Ishikawa (cell line): ENCODE measurements at regions not wholly inside any gene's neighbourhood (a gene's known extent, or its start where the extent isn't known, plus 50 kb on each side); places are given as distances from the start of the nearest gene placed in this dataset.

Experiments
- CEBPB ChIP-seq: IDR thresholded peaks from 2 replicates; pipeline ENCODE4 v1.6.1; 2012
- CREB1 ChIP-seq: IDR thresholded peaks from 2 replicates; pipeline ENCODE4 v1.6.1; 2012; ENCODE audit warnings: low read depth
- EGR1 ChIP-seq: IDR thresholded peaks from 2 replicates; pipeline ENCODE4 v1.6.1; 2012
- EP300 ChIP-seq: IDR thresholded peaks from 2 replicates; pipeline ENCODE4 v1.6.1; 2012; ENCODE audit warnings: borderline replicate concordance
- FOXM1 ChIP-seq: IDR thresholded peaks from 2 replicates; pipeline ENCODE4 v1.6.1; 2012; ENCODE audit warnings: low read depth, borderline replicate concordance
- MAX ChIP-seq: IDR thresholded peaks from 2 replicates; pipeline ENCODE4 v1.6.1; 2012
- NFIC ChIP-seq: IDR thresholded peaks from 2 replicates; pipeline ENCODE4 v1.6.1; 2012
- RAD21 ChIP-seq: IDR thresholded peaks from 2 replicates; pipeline ENCODE4 v1.6.1; 2012; ENCODE audit warnings: low read depth
- REST ChIP-seq: IDR thresholded peaks from 2 replicates; pipeline ENCODE4 v1.6.1; 2012; ENCODE audit warnings: low read depth, mild to moderate bottlenecking
- TAF1 ChIP-seq: IDR thresholded peaks from 2 replicates; pipeline ENCODE4 v1.6.1; 2012; ENCODE audit warnings: low read depth, mild to moderate bottlenecking
- TCF12 ChIP-seq: IDR thresholded peaks from 2 replicates; pipeline ENCODE4 v1.6.1; 2012; ENCODE audit warnings: low read depth
- TEAD4 ChIP-seq: IDR thresholded peaks from 2 replicates; pipeline ENCODE4 v1.6.1; 2012
- USF1 ChIP-seq: IDR thresholded peaks from 2 replicates; pipeline ENCODE4 v1.6.1; 2012
- YY1 ChIP-seq: IDR thresholded peaks from 2 replicates; pipeline ENCODE4 v1.6.1; 2012; ENCODE audit warnings: low read depth
- ZBTB7A ChIP-seq: IDR thresholded peaks from 2 replicates; pipeline ENCODE4 v1.6.1; 2012; ENCODE audit warnings: low read depth

GRCh38 chr6:166021429-166021828, 146.2 kb downstream of the TBXT start:
- no peak for TF ChIP-seq EGR1
- TF ChIP-seq EP300: no peak
- TF ChIP-seq RAD21: no peak
- TF ChIP-seq YY1: no peak
- TF ChIP-seq TAF1: no peak
- TF ChIP-seq MAX: no peak
- TF ChIP-seq TEAD4: no peak
- no peak for TF ChIP-seq TCF12
- TF ChIP-seq REST: no peak
- no peak for TF ChIP-seq CREB1
- no peak for TF ChIP-seq NFIC
- no peak for TF ChIP-seq ZBTB7A
- TF ChIP-seq CEBPB: no peak
- TF ChIP-seq USF1: no peak
- TF ChIP-seq FOXM1: no peak

- no peak for TF ChIP-seq REST
- no peak for TF ChIP-seq TAF1
- TF ChIP-seq EGR1: no peak
- TF ChIP-seq TEAD4: no peak
- no peak for TF ChIP-seq USF1
- no peak for TF ChIP-seq RAD21
- TF ChIP-seq YY1: no peak
- TF ChIP-seq TCF12: no peak
- TF ChIP-seq CEBPB: no peak
- no peak for TF ChIP-seq FOXM1
- no peak for TF ChIP-seq CREB1
- TF ChIP-seq NFIC: no peak
- no peak for TF ChIP-seq ZBTB7A
- no peak for TF ChIP-seq EP300
- no peak for TF ChIP-seq MAX
Observed at GRCh38 chr6:166019214-166019613, 148.4 kb downstream of the TBXT start.

- TF ChIP-seq CREB1: no peak
- TF ChIP-seq REST: no peak
- TF ChIP-seq ZBTB7A: no peak
- no peak for TF ChIP-seq NFIC
- no peak for TF ChIP-seq EP300
- no peak for TF ChIP-seq MAX
- TF ChIP-seq TAF1: no peak
Observed at GRCh38 chr6:166017032-166017635, 150.5 kb downstream of the TBXT start.

- TF ChIP-seq ZBTB7A (no peak), USF1 (no peak), RAD21 (no peak), YY1 (no peak), FOXM1 (no peak), CREB1 (no peak), TCF12 (no peak), CEBPB (no peak), TEAD4 (no peak), EP300 (no peak), EGR1 (no peak), MAX (no peak), TAF1 (no peak), REST (no peak), NFIC (no peak)
Observed at GRCh38 chr6:166014966-166015365, 152.7 kb downstream of the TBXT start.
